ENCODE measurements at regions not wholly inside any gene's neighbourhood (a gene's known extent, or its start where the extent isn't known, plus 50 kb on each side); places are given as distances from the start of the nearest gene placed in this dataset.
"Not testable (repeated sequence)": the region's sequence is repeated elsewhere in the genome, so short reads cannot be mapped to it uniquely, and the experiment has no call there.

DNA sequence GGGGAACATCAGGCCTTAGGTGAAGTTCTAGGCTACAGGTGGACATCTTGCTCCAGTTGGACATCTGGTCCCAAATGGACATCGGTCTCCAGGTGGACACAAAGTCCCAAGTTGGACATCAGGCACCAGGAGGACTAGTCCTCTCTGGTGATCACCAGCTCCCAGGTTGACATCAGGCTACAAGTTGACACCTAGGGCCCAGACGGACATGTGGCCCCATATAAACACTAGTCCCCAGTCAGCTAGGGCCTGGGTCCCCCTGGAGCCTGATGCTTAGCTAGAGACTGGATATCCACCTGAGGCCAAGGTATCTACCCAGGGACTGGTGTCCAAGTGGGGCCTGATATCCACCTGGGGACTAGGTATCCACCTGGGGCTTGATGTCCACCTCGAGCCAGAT is 75.8 kb upstream of the ZNF337 start:
- DNase-seq, result not testable (repeated sequence)

DNA sequence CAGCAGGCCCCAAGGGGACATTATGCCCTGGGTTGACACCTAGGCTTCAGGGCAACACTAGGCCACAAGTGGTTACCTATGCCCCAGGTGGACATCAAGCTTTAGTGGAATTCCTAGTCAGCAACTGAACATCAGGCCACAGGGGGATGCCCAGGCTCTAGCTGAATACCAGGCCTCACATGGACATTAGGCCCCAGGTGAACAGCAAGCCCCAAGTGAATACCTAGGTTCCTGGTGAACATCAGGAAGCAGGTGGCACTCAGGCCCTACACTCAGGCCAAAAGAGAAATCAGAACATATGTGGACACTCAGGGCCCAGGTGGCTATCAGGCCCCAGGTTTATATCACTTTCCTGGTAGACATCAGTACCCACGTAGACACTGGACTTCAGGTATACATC is 75.2 kb upstream of the ZNF337 start:
- not testable (repeated sequence) for DNase-seq

DNA sequence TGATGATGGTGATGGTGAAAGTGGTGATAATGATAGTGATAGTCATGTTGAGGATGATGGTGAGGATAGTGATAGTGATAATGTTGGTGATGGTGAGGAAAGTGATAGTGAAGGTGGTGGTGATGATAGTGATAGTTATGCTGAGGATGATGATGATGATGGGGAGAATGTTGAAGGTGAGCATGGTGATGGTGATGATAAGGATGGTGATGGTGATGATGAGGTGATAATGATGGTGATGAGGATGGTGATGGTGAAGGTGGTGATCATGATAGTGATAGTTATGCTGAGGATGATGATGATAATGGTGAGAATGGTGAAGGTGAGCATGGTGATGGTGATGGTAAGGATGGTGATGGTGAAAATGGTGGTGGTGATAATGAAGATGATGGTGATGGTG is 64.9 kb upstream of the ZNF337 start:
- no peak for DNase-seq

DNA sequence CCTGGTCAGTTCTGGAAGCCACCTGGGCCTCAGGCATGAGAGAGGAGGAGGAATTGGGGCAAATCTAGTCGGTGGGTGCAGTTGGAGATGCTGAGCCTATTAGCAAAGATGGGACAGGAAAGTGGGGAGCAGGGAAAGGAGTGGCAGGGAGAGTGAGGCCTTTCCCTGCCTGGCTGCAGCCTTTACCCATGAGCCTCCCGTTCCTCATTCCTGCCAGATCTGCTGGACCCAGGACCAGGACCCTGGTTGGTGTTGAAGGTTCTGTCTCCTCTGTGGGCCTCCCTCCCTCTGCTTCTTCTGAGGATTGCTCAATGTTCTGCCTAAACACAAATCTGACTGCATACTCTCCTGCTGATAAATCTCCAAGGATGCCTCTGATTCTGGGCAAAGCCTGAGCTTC is 64.4 kb upstream of the ZNF337 start:
- not testable (repeated sequence) for DNase-seq

DNA sequence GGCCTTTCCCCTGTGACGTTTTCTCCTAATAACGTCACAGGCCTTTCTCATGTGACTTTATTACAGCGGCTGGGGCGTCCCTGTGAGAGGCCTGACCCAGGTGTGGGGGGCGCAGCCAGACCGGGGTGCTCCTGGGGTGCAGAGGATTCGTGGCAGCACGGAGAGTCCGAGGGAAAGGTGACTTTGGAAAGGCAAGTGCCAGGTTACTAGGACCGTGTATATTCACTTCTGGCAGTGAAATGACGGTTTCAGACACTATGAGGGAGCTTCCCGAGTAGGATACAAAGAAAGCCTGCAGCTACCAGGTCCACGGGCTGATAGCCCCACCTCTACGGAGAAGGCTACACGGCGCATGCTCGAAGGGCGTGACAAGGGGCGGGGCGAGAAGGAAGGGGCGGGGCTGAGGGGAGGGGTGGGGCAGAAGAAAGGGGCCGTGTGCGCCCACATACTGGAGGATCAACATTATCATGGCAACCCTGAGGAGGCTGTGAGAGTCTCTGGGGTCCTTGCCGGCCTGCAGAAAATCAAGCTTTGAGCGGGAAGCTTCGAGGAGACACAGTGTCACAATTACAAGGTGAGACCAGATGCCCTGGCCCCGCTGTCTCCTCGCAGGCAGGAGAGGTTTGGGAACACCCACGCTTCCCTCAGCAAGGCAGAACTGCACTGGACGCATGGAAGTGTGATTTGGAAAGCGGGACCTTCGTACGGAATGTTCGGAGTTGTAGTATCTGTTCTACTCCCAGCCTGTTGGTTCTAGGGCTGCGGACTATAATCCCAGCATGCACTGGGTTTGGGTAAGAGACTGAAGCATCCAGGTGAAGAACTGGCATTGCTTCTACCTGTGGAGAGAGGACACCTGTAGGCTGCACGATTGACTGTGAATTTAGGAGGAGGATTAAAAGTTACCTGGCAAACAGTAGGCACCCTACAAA is 54.4 kb upstream of the ZNF337 start:
- DNase-seq, result peak; percentile 25

DNA sequence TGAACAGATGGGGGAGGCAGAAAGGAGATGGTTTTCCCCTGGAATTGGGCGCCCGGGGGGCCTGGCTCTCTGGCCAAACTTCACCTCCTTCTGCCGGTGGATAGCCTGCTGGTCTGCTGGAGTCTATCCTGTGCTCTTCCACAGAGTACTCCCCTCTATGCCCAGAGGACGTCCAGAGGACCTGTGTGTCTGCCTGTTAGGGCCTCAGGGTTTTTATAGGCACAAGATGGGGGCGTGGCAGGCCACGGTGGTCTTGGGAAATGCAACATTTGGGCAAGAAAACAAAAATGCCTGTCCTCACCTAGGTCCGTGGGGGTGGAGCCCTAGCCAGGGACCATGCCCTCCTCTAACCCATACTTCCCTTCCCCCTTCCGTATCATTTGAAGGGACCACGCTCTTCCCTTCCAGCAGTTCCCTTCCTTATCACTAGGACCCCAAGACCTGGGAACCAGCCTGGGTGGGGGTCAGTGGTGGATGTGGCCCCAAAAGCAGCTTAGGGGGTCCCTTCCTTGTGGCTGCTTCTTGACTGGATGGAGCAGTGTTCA is 53.6 kb upstream of the ZNF337 start:
- DNase-seq, result no peak

DNA sequence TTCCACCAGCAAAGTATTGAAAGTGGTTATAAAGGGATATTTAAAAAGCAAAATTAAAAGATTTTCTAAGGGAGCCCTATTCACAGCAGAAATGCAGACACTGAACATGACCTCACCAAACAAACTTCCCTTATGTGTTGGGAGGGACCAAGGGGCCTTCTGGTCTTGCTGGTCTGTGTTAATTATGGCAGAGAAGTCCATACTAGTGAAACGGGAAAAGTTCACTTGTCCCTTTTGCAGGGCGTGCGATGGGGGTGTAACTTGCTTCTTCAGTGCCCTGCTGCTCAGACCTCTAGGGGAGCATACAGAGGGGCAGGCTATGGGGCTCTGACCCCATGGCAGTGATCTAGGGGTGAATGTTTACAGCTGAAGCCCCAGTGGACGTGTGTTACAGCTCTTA is 53.0 kb upstream of the ZNF337 start:
- DNase-seq, result no peak

All from kidney glomerular epithelial cell (primary cell).